ENCODE measurements at regions not wholly inside any gene's neighbourhood (a gene's known extent, or its start where the extent isn't known, plus 50 kb on each side); places are given as distances from the start of the nearest gene placed in this dataset.
"Not testable (repeated sequence)": the region's sequence is repeated elsewhere in the genome, so short reads cannot be mapped to it uniquely, and the experiment has no call there.

- no peak for FAIRE-seq
- no peak for DNase-seq (ENCODE audit: insufficient read length, low spot score)
- TF ChIP-seq POLR2A (IDR thresholded peaks at IDR 0.05; ENCODE audit: low read depth, low read length) (no peak), POLR2AphosphoS5 (IDR thresholded peaks at IDR 0.05; ENCODE audit: low read depth, low read length) (no peak), POU2F2 (IDR thresholded peaks at IDR 0.05; ENCODE audit: low read depth, low read length) (no peak), PAX5 (IDR thresholded peaks at IDR 0.05; ENCODE audit: insufficient read depth, low read length, severe bottlenecking) (no peak), SPI1 (IDR thresholded peaks at IDR 0.05; ENCODE audit: low read depth, low read length) (no peak), TAF1 (IDR thresholded peaks at IDR 0.05; ENCODE audit: low read depth, low read length) (no peak)
Measured at GRCh38 chr1:87410776-87411480, 82.2 kb downstream of the LMO4 start.

- DNase-seq (ENCODE audit: insufficient read length, low spot score); FAIRE-seq: not testable (repeated sequence)
Measured at GRCh38 chr1:87413846-87414245, 85.2 kb downstream of the LMO4 start.

- no peak for DNase-seq (ENCODE audit: insufficient read length, low spot score)
- TF ChIP-seq PAX5 (IDR thresholded peaks at IDR 0.05; ENCODE audit: insufficient read depth, low read length, severe bottlenecking) (no peak), POLR2AphosphoS5 (IDR thresholded peaks at IDR 0.05; ENCODE audit: low read depth, low read length) (no peak), POLR2A (IDR thresholded peaks at IDR 0.05; ENCODE audit: low read depth, low read length) (no peak), POU2F2 (IDR thresholded peaks at IDR 0.05; ENCODE audit: low read depth, low read length) (no peak), TAF1 (IDR thresholded peaks at IDR 0.05; ENCODE audit: low read depth, low read length) (no peak), SPI1 (IDR thresholded peaks at IDR 0.05; ENCODE audit: low read depth, low read length) (no peak)
- no peak for FAIRE-seq
Measured at GRCh38 chr1:87418048-87418447, 89.4 kb downstream of the LMO4 start.

GRCh38 chr1:87421809-87422208 lies 93.1 kb downstream of the LMO4 start:
- FAIRE-seq (no peak), DNase-seq (ENCODE audit: insufficient read length, low spot score) (no peak)
- TF ChIP-seq TAF1 (IDR thresholded peaks at IDR 0.05; ENCODE audit: low read depth, low read length): no peak
- no peak for TF ChIP-seq SPI1 (IDR thresholded peaks at IDR 0.05; ENCODE audit: low read depth, low read length)
- TF ChIP-seq POLR2AphosphoS5 (IDR thresholded peaks at IDR 0.05; ENCODE audit: low read depth, low read length): no peak
- TF ChIP-seq PAX5 (IDR thresholded peaks at IDR 0.05; ENCODE audit: insufficient read depth, low read length, severe bottlenecking): no peak
- no peak for TF ChIP-seq POLR2A (IDR thresholded peaks at IDR 0.05; ENCODE audit: low read depth, low read length)
- no peak for TF ChIP-seq POU2F2 (IDR thresholded peaks at IDR 0.05; ENCODE audit: low read depth, low read length)

GRCh38 chr1:87424541-87424940 lies 95.9 kb downstream of the LMO4 start:
- TF ChIP-seq POU2F2 (IDR thresholded peaks at IDR 0.05; ENCODE audit: low read depth, low read length) (no peak), POLR2AphosphoS5 (IDR thresholded peaks at IDR 0.05; ENCODE audit: low read depth, low read length) (no peak), TAF1 (IDR thresholded peaks at IDR 0.05; ENCODE audit: low read depth, low read length) (no peak), POLR2A (IDR thresholded peaks at IDR 0.05; ENCODE audit: low read depth, low read length) (no peak), PAX5 (IDR thresholded peaks at IDR 0.05; ENCODE audit: insufficient read depth, low read length, severe bottlenecking) (no peak), SPI1 (IDR thresholded peaks at IDR 0.05; ENCODE audit: low read depth, low read length) (no peak)
- no peak for DNase-seq (ENCODE audit: insufficient read length, low spot score)
- FAIRE-seq: no peak

GRCh38 chr1:87426463-87427249 lies 98.0 kb downstream of the LMO4 start:
- TF ChIP-seq PAX5 (IDR thresholded peaks at IDR 0.05; ENCODE audit: insufficient read depth, low read length, severe bottlenecking) (no peak), SPI1 (IDR thresholded peaks at IDR 0.05; ENCODE audit: low read depth, low read length) (no peak), POU2F2 (IDR thresholded peaks at IDR 0.05; ENCODE audit: low read depth, low read length) (no peak), POLR2AphosphoS5 (IDR thresholded peaks at IDR 0.05; ENCODE audit: low read depth, low read length) (no peak), TAF1 (IDR thresholded peaks at IDR 0.05; ENCODE audit: low read depth, low read length) (no peak), POLR2A (IDR thresholded peaks at IDR 0.05; ENCODE audit: low read depth, low read length) (no peak)
- DNase-seq (ENCODE audit: insufficient read length, low spot score): no peak
- FAIRE-seq: no peak

- no peak for FAIRE-seq
- DNase-seq (ENCODE audit: insufficient read length, low spot score): no peak
- TF ChIP-seq POLR2A (IDR thresholded peaks at IDR 0.05; ENCODE audit: low read depth, low read length) (no peak), TAF1 (IDR thresholded peaks at IDR 0.05; ENCODE audit: low read depth, low read length) (no peak), POLR2AphosphoS5 (IDR thresholded peaks at IDR 0.05; ENCODE audit: low read depth, low read length) (no peak), POU2F2 (IDR thresholded peaks at IDR 0.05; ENCODE audit: low read depth, low read length) (no peak), PAX5 (IDR thresholded peaks at IDR 0.05; ENCODE audit: insufficient read depth, low read length, severe bottlenecking) (no peak), SPI1 (IDR thresholded peaks at IDR 0.05; ENCODE audit: low read depth, low read length) (no peak)
Measured at GRCh38 chr1:87428367-87428766, 99.7 kb downstream of the LMO4 start.

GRCh38 chr1:87428883-87429282 lies 100.2 kb downstream of the LMO4 start:
- no peak for TF ChIP-seq SPI1 (IDR thresholded peaks at IDR 0.05; ENCODE audit: low read depth, low read length)
- TF ChIP-seq POU2F2 (IDR thresholded peaks at IDR 0.05; ENCODE audit: low read depth, low read length): no peak
- TF ChIP-seq TAF1 (IDR thresholded peaks at IDR 0.05; ENCODE audit: low read depth, low read length): no peak
- no peak for TF ChIP-seq POLR2A (IDR thresholded peaks at IDR 0.05; ENCODE audit: low read depth, low read length)
- no peak for TF ChIP-seq PAX5 (IDR thresholded peaks at IDR 0.05; ENCODE audit: insufficient read depth, low read length, severe bottlenecking)
- no peak for TF ChIP-seq POLR2AphosphoS5 (IDR thresholded peaks at IDR 0.05; ENCODE audit: low read depth, low read length)
- FAIRE-seq: no peak
- no peak for DNase-seq (ENCODE audit: insufficient read length, low spot score)

- TF ChIP-seq PAX5 (IDR thresholded peaks at IDR 0.05; ENCODE audit: insufficient read depth, low read length, severe bottlenecking) (no peak), POLR2AphosphoS5 (IDR thresholded peaks at IDR 0.05; ENCODE audit: low read depth, low read length) (no peak), TAF1 (IDR thresholded peaks at IDR 0.05; ENCODE audit: low read depth, low read length) (no peak), POLR2A (IDR thresholded peaks at IDR 0.05; ENCODE audit: low read depth, low read length) (no peak), SPI1 (IDR thresholded peaks at IDR 0.05; ENCODE audit: low read depth, low read length) (no peak)
- DNase-seq (ENCODE audit: insufficient read length, low spot score) (no peak), FAIRE-seq (no peak)
Measured at GRCh38 chr1:87432685-87433084, 104.0 kb downstream of the LMO4 start.

- FAIRE-seq; DNase-seq (ENCODE audit: insufficient read length, low spot score): not testable (repeated sequence)
Measured at GRCh38 chr1:87433101-87433500, 104.4 kb downstream of the LMO4 start.
